Inflammatory macrophage treated with lipopolysaccharide for 1 hour (primary cell): ENCODE measurements at regions not wholly inside any gene's neighbourhood (a gene's known extent, or its start where the extent isn't known, plus 50 kb on each side); places are given as distances from the start of the nearest gene placed in this dataset.

Experiments used
- DNase-seq, 2 donors: peaks; one replicate each; pipeline ENCODE4 v3.0.0-alpha.2; 2020 to 2022

- DNase-seq: peak; percentile 12 to 36
Observed at GRCh38 chr13:98632961-98633360, 56.1 kb upstream of the STK24 start.

- no peak for DNase-seq
Observed at GRCh38 chr13:98629055-98629454, 52.1 kb upstream of the STK24 start.
